ENCODE measurements at regions not wholly inside any gene's neighbourhood (a gene's known extent, or its start where the extent isn't known, plus 50 kb on each side); places are given as distances from the start of the nearest gene placed in this dataset.

GRCh38 chr9:29220596-29221251, 1647.4 kb upstream of the C9orf72 start:
- Histone ChIP-seq H3K79me1 (ENCODE audit: low read depth, low read length) (no peaks in the 10 kb centered on the region), H2BK120ac (replicated peaks; ENCODE audit: low read depth, low read length) (no peak overlapping the region), H3K79me2 (ENCODE audit: control insufficient read depth in 1 of 2, insufficient read depth in 2 of 2, low read length in 2 of 2) (no peaks in the 10 kb centered on the region), H3K36me3 (ENCODE audit: control insufficient read depth in 2 of 4, insufficient read depth in 4 of 4, low read length in 3 of 4) (no peaks in the 10 kb centered on the region), H3K4me3 (ENCODE audit: extremely low read depth in 1 of 4, insufficient read depth in 2 of 4, low read depth in 3 of 4, low read length in 4 of 4) (no peak overlapping the region), H4K91ac (replicated peaks; ENCODE audit: insufficient read length, low read length) (no peak overlapping the region), H2BK20ac (ENCODE audit: low read length) (no peak overlapping the region), H3K4me1 (replicated peaks in 1 of 4; ENCODE audit: control insufficient read depth in 3 of 4, insufficient read depth in 4 of 4, low read length in 3 of 4) (no peaks in the 10 kb centered on the region), H3K18ac (ENCODE audit: extremely low read depth, low read length) (no peak overlapping the region), H3K9ac (replicated peaks in 1 of 4; ENCODE audit: extremely low read depth in 1 of 4, low read depth in 3 of 4, low read length in 3 of 4) (no peak overlapping the region), H3K27ac (ENCODE audit: low read depth, low read length) (no peak overlapping the region), H2AFZ (ENCODE audit: low read length) (no peak overlapping the region), H3K14ac (ENCODE audit: insufficient read length) (no peak overlapping the region), H2BK15ac (ENCODE audit: low read length) (no peak overlapping the region), H3K4ac (replicated peaks; ENCODE audit: insufficient read length, low read depth, low read length) (no peak overlapping the region), H2BK5ac (ENCODE audit: low read depth, low read length) (no peak overlapping the region), H4K20me1 (replicated peaks in 1 of 2; ENCODE audit: control insufficient read depth in 1 of 2, insufficient read depth in 2 of 2, low read length in 2 of 2) (no peaks in the 10 kb centered on the region), H2BK12ac (ENCODE audit: low read depth, low read length) (no peak overlapping the region), H3K9me3 (ENCODE audit: insufficient read depth in 2 of 2, low read depth in 1 of 2, low read length in 1 of 2) (no peaks in the 10 kb centered on the region), H2AK5ac (ENCODE audit: low read depth, low read length) (no peak overlapping the region), H3K23ac (ENCODE audit: insufficient read length) (no peak overlapping the region), H4K8ac (ENCODE audit: extremely low read depth, insufficient read depth, low read length) (no peak overlapping the region), H4K5ac (ENCODE audit: insufficient read length, low read depth, low read length) (no peak overlapping the region), H3K27me3 (replicated peaks in 1 of 4; ENCODE audit: control insufficient read depth in 3 of 4, extremely low read depth in 1 of 4, insufficient read depth in 3 of 4, low read length in 3 of 4) (peaks cover 0 to 5% (median under 1%) of the 10 kb centered on the region in 4 experiments; a peak in 3 of 7 replicates), H3K56ac (replicated peaks; ENCODE audit: insufficient read length, low read depth, low read length) (no peak overlapping the region), H3K4me2 (ENCODE audit: insufficient read depth in 1 of 2, low read depth in 2 of 2, low read length in 2 of 2) (no peak overlapping the region), H3K23me2 (ENCODE audit: low read depth, low read length) (no peaks in the 10 kb centered on the region)
- WGBS, 2 experiments (ENCODE audit: extremely low coverage in 1 of 2, insufficient coverage in 1 of 2, insufficient read length in 1 of 2, insufficient replicate concordance in 2 of 2, low coverage in 1 of 2, low lambda C conversion rate in 2 of 2, missing lambda C conversion rate in 1 of 2): 94% methylated on average over 2 of the region's 2 CpGs; no CpG with 5 or more reads in 1 of the 2 experiments
- POLR2A ChIA-PET (ENCODE audit: partially characterized antibody): no interaction called here
- DNase-seq (ENCODE audit: low read depth in 1 of 2, low spot score in 2 of 2) (no peak), FAIRE-seq (no peak)
- CTCF ChIA-PET (ENCODE audit: partially characterized antibody): interaction anchor here (0.7 to 1.2 kb wide), 3 partner anchors 9 to 12 kb away, joined by 3 to 6 read pairs (median 3); no protein-coding TSS in a partner anchor
- peak; percentile 44 to 58 for TF ChIP-seq RAD21 (IDR thresholded peaks at IDR 0.05 in 1 of 2, conservative IDR thresholded peaks at IDR 0.05 in 1 of 2; ENCODE audit: low read depth in 2 of 2, low read length in 2 of 2)
- no peak for TF ChIP-seq CHD2 (IDR thresholded peaks at IDR 0.05; ENCODE audit: low read length)
- TF ChIP-seq RXRA (IDR thresholded peaks at IDR 0.05; ENCODE audit: insufficient read depth, low read depth, low read length): no peak
- TF ChIP-seq CEBPB (IDR thresholded peaks at IDR 0.05; ENCODE audit: low read depth, low read length): no peak
- no peak for TF ChIP-seq HDAC6 (IDR thresholded peaks at IDR 0.05; ENCODE audit: low read depth, low read length)
- no peak for TF ChIP-seq ZNF274 (IDR thresholded peaks at IDR 0.05; ENCODE audit: borderline replicate concordance, extremely low read depth, low read length)
- TF ChIP-seq SRF (IDR thresholded peaks at IDR 0.05; ENCODE audit: low read depth, low read length): no peak
- no peak for TF ChIP-seq TAF7 (optimal IDR thresholded peaks at IDR 0.05; ENCODE audit: borderline replicate concordance, low read depth, low read length)
- no peak for TF ChIP-seq ATF2 (IDR thresholded peaks at IDR 0.05; ENCODE audit: low read length)
